Neural crest cell (in vitro differentiated cells): ENCODE measurements at regions not wholly inside any gene's neighbourhood (a gene's known extent, or its start where the extent isn't known, plus 50 kb on each side); places are given as distances from the start of the nearest gene placed in this dataset.

ENCODE experiments used
- DNase-seq: peaks from one replicate; pipeline ENCODE4 v3.0.0; 2021; ENCODE audit warnings: low read depth, mixed read lengths, low spot score
- H3K27ac Mint-ChIP-seq: one replicate; pipeline ENCODE4 v1.8.0; 2021; ENCODE audit warnings: mild to moderate bottlenecking, mixed read lengths; ENCODE audit not compliant: unreplicated experiment
- H3K27me3 Mint-ChIP-seq: 2 replicates; pipeline ENCODE4 v1.8.0; 2021; ENCODE audit warnings: low read depth, mild to moderate bottlenecking, mixed read lengths
- H3K36me3 Mint-ChIP-seq: 2 replicates; pipeline ENCODE4 v1.8.0; 2021; ENCODE audit warnings: low read depth, mild to moderate bottlenecking, mixed read lengths
- H3K4me1 Mint-ChIP-seq: 2 replicates; pipeline ENCODE4 v1.8.0; 2021; ENCODE audit warnings: mixed read lengths
- H3K4me3 Mint-ChIP-seq: one replicate; pipeline ENCODE4 v1.8.0; 2021; ENCODE audit warnings: mild to moderate bottlenecking, mixed read lengths
- H3K9me3 Mint-ChIP-seq: 2 replicates; pipeline ENCODE4 v1.8.0; 2021; ENCODE audit warnings: mixed read lengths
- TF ChIP-seq, protein P1 (sequence below): fragments of 200-600 bp; sonication (generic); conservative IDR thresholded peaks from 2 replicates; pipeline ENCODE4 v1.5.0; 2021; ENCODE audit warnings: antibody characterized with exemption, mild to moderate bottlenecking

DNA sequence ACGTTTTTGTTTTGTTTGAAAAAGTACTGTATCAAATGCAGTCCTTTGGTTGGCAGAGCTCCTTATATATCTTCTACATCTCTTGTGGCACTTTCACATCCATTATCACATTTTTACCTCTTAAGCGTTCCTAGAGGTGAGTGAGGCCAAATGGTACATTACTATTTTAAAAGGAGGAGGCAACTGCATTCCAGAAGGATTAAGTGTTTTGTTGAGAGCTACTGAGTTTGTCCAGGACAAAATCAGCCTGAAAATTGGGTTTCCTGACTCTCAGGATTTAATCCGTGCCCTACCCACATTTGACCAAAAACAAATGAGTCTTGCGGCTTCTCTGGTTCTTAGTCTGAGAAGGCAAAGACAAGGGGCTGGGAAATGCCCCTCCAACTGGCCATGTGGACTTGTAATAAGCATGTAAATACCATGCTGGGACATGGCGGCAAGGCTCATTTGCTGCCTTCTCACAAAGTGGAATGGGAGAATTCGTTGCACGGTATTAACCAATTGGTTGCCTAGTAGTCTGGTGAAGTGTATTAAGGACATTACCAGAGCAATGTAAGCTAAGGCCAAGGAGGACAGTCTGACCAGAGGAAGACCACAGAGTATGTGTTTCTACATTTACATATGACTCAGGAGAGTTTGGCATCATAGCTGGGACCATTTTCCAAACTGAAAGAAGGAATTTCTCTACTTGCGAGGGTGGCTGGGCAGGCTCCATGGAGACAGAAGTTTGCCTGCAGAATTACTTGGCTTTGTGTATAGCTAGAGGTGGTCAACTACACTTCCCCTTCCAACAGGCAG is 175.8 kb upstream of the PLXNC1 start:
- H3K4me1 Mint-ChIP-seq: peaks cover 12% of the 10 kb centered on the region
- H3K27me3 Mint-ChIP-seq: no peaks in the 10 kb centered on the region
- H3K36me3 Mint-ChIP-seq: peaks cover 4% of the 10 kb centered on the region
- peaks cover 10% of the 10 kb centered on the region for H3K9me3 Mint-ChIP-seq
- TF ChIP-seq, protein P1, sequence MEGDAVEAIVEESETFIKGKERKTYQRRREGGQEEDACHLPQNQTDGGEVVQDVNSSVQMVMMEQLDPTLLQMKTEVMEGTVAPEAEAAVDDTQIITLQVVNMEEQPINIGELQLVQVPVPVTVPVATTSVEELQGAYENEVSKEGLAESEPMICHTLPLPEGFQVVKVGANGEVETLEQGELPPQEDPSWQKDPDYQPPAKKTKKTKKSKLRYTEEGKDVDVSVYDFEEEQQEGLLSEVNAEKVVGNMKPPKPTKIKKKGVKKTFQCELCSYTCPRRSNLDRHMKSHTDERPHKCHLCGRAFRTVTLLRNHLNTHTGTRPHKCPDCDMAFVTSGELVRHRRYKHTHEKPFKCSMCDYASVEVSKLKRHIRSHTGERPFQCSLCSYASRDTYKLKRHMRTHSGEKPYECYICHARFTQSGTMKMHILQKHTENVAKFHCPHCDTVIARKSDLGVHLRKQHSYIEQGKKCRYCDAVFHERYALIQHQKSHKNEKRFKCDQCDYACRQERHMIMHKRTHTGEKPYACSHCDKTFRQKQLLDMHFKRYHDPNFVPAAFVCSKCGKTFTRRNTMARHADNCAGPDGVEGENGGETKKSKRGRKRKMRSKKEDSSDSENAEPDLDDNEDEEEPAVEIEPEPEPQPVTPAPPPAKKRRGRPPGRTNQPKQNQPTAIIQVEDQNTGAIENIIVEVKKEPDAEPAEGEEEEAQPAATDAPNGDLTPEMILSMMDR: no peak
- DNase-seq: no peak
- no peak overlapping the region for H3K27ac Mint-ChIP-seq
- no peak overlapping the region for H3K4me3 Mint-ChIP-seq

DNA sequence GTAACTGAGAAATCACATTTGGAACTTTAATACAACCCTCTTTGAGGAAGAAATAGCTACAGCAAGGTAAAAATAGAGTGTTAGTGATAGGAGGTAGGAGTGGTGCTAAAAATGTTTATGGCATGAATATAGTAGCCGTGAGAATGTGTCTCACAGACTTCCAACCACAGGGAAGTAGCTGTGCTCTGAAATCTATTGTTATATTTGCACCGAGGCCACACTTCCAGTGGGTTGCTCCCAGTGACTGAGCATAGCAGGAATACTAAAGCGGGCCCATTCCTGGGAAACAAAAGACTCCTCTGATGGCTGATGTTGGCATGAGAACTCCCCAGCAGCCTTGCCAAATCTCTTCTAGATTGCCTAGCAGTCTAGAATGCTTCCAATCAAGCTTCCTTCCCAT is 174.1 kb upstream of the PLXNC1 start:
- TF ChIP-seq, protein P1: no peak
- DNase-seq: no peak
- Mint-ChIP-seq H3K27me3 (no peaks in the 10 kb centered on the region), H3K36me3 (peaks cover 4% of the 10 kb centered on the region), H3K4me1 (peaks cover 16% of the 10 kb centered on the region), H3K4me3 (no peak overlapping the region), H3K9me3 (peaks cover 10% of the 10 kb centered on the region), H3K27ac (no peak overlapping the region)

DNA sequence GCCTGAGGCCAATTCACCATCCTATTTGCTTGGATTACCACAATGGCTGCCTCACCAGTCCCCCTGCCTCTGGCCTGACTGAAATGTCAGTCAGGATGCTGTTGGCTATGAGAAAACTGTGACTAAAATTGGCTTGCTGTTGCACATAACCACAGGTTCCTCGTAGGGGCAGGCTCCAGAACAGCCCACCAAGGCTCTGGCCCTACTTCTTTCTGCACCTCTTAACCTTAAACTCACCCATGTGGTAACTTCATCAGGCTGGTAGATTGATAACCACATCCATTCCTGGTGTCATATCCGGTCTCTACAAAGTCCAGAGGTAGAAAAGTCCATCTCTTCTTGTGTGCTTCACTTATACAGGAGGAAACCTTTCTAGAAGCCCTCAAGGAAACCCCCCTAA is 172.4 kb upstream of the PLXNC1 start:
- peaks cover 8% of the 10 kb centered on the region for H3K4me1 Mint-ChIP-seq
- no peaks in the 10 kb centered on the region for H3K27me3 Mint-ChIP-seq
- no peak for DNase-seq
- H3K27ac Mint-ChIP-seq: no peak overlapping the region
- peaks cover under 1% of the 10 kb centered on the region for H3K36me3 Mint-ChIP-seq
- no peak overlapping the region for H3K4me3 Mint-ChIP-seq
- TF ChIP-seq, protein P1: no peak
- H3K9me3 Mint-ChIP-seq: peaks cover 2% of the 10 kb centered on the region

DNA sequence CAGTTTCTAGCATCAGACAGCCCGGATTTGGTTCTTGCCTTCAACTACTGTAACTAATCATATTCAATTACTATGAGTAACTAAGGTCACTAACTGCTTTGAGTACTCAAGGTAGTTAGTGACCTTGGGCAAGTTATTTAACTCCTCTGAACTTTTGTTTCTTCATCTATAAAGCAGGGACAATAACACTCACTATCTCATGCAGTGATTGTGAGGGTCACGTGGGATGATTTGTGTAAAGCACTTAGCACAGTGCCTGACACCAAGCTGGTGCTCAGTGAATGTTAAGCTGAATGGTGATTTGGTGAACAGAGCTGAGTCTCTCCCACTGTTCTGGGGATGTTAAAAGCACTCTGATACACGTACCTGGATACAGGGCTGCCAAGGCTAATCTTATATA is 171.3 kb upstream of the PLXNC1 start:
- Mint-ChIP-seq H3K36me3 (no peaks in the 10 kb centered on the region), H3K4me1 (peaks cover 4% of the 10 kb centered on the region), H3K4me3 (no peak overlapping the region), H3K9me3 (no peaks in the 10 kb centered on the region), H3K27me3 (no peaks in the 10 kb centered on the region), H3K27ac (peak overlapping the region; percentile 90)
- DNase-seq: no peak
- TF ChIP-seq, protein P1: no peak

DNA sequence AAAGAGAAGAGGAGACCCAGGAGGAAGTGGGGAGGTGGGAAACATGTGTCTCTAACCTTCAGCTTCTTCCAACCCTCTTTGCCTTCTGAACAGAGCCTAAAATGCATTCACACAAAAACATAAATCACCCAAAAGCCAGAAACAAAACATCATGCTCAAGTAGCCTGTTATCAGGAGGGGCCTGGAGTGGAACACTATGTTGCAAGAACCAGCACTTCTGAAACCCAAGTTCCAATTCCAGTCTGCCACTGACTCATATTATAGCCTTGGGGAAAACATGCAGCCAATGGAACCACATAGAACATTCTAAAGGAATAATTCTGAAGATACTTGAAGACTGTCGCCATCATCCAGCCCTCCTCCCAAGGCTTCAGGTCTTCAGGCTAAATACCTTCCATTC is 169.8 kb upstream of the PLXNC1 start:
- TF ChIP-seq, protein P1: no peak
- DNase-seq: no peak
- Mint-ChIP-seq H3K27me3 (no peaks in the 10 kb centered on the region), H3K4me1 (peaks cover 12% of the 10 kb centered on the region), H3K27ac (no peak overlapping the region), H3K4me3 (no peak overlapping the region), H3K9me3 (no peaks in the 10 kb centered on the region), H3K36me3 (no peaks in the 10 kb centered on the region)
